ENCODE measurements at regions not wholly inside any gene's neighbourhood (a gene's known extent, or its start where the extent isn't known, plus 50 kb on each side); places are given as distances from the start of the nearest gene placed in this dataset.

DNA sequence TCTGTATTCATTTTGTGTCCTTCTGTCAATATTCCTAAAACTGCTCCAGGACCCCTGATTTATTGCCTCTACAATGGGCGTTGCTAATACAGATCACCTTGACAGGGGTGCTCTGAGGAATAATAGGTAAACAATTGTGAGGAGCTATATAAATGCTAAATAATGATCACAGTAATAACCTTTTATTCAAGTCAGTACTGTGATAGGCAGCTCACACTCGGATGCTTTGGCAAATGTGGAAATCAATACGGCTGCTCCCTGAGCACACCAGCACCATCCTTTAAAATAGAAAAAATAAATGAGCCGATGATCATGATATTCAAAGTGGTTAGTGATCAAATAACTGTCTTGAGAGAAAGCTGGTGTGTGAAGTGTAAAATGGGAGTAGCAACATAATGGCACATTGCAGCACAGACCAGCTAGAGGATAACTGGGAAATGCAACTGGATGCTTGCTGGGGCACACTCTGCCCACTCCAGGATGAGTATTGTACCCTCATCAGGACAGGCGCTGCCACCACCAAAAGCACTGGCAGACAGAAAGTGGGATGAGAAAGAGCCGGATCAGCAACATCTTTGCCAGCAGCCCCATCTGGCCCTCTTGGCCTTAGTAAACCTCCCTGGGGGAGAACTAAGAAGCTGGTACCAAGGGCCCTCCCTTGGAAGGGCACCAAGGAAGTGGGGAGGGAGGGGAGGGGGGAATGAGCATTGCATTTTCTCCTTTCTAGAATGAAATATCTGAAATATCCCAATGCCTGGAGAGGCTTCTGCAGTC, 69.4 kb upstream of the SPATA31D4 start:
- Histone ChIP-seq H3K36me3 (no peaks in the 10 kb centered on the region), H3K9me3 (no peaks in the 10 kb centered on the region), H3K4me3 (no peak overlapping the region), H3K27me3 (no peaks in the 10 kb centered on the region)
- DNase-seq, result no peak

- Histone ChIP-seq H3K9me3 (no peaks in the 10 kb centered on the region), H3K4me3 (no peak overlapping the region), H3K36me3 (no peaks in the 10 kb centered on the region), H3K27me3 (no peaks in the 10 kb centered on the region)
- no peak for DNase-seq
Observed at GRCh38 chr9:81860581-81860980, 67.6 kb upstream of the SPATA31D4 start.

- H3K36me3 ChIP-seq, result no peaks in the 10 kb centered on the region
- no peaks in the 10 kb centered on the region for H3K27me3 ChIP-seq
- H3K9me3 ChIP-seq, result no peaks in the 10 kb centered on the region
- DNase-seq, result peak; percentile 26
- no peak overlapping the region for H3K4me3 ChIP-seq
Observed at GRCh38 chr9:81861644-81862043, 66.6 kb upstream of the SPATA31D4 start.

GRCh38 chr9:81868145-81868544, 60.1 kb upstream of the SPATA31D4 start:
- H3K36me3 ChIP-seq, result no peaks in the 10 kb centered on the region
- no peaks in the 10 kb centered on the region for H3K27me3 ChIP-seq
- no peaks in the 10 kb centered on the region for H3K9me3 ChIP-seq
- DNase-seq, result no peak
- H3K4me3 ChIP-seq, result no peak overlapping the region

- H3K27me3 ChIP-seq, result no peaks in the 10 kb centered on the region
- H3K9me3 ChIP-seq, result no peaks in the 10 kb centered on the region
- no peak overlapping the region for H3K4me3 ChIP-seq
- H3K36me3 ChIP-seq, result no peaks in the 10 kb centered on the region
- no peak for DNase-seq
Observed at GRCh38 chr9:81871695-81872094, 56.5 kb upstream of the SPATA31D4 start.

- H3K9me3 ChIP-seq, result no peaks in the 10 kb centered on the region
- no peaks in the 10 kb centered on the region for H3K27me3 ChIP-seq
- H3K36me3 ChIP-seq, result no peaks in the 10 kb centered on the region
- H3K4me3 ChIP-seq, result no peak overlapping the region
- no peak for DNase-seq
Observed at GRCh38 chr9:81874250-81874649, 54.0 kb upstream of the SPATA31D4 start.

DNA sequence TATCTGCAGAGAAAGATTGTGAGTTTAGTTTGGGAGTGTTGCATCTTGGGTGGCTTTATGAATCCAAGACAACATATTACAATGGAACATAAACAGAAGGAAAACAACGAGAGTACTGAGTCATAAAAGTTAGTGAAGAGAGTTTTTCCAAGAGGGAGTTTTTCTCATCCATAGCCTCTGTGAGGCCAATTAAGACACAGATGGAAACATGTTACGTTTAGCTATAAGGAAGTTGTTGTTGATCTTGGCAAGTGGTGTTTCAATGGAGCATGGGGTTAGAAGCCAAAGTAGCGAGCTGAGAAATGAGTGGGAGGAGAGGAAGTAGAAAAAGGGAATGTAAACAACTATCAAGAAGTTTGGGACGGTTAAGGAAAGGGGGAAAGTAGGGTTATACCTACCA, 53.3 kb upstream of the SPATA31D4 start:
- no peaks in the 10 kb centered on the region for H3K9me3 ChIP-seq
- no peaks in the 10 kb centered on the region for H3K27me3 ChIP-seq
- H3K4me3 ChIP-seq, result no peak overlapping the region
- H3K36me3 ChIP-seq, result no peaks in the 10 kb centered on the region
- peak; percentile 34 for DNase-seq

DNA sequence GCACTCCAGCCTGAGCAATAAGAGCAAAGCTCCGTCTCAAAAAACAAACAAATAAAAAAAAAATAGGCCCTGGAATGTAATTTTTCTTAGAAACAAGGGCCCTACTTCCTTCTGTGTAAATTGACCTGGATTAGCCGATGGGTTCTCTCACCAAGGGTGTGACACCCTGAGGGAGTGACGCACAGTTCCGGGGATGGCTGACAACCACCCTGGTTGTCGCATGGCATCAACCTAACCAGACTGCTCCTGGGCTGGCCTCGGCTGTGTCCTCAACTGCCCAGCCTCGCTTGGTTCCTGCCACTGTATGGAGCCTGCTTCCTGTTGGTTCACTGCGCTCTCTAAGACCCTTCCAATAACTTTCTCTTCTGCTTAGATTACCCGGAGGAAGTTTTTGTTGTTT, 51.2 kb upstream of the SPATA31D4 start:
- H3K36me3 ChIP-seq, result no peaks in the 10 kb centered on the region
- no peak for DNase-seq
- no peak overlapping the region for H3K4me3 ChIP-seq
- H3K9me3 ChIP-seq, result no peaks in the 10 kb centered on the region
- H3K27me3 ChIP-seq, result no peaks in the 10 kb centered on the region
